ENCODE measurements at regions not wholly inside any gene's neighbourhood (a gene's known extent, or its start where the extent isn't known, plus 50 kb on each side); places are given as distances from the start of the nearest gene placed in this dataset.

DNA sequence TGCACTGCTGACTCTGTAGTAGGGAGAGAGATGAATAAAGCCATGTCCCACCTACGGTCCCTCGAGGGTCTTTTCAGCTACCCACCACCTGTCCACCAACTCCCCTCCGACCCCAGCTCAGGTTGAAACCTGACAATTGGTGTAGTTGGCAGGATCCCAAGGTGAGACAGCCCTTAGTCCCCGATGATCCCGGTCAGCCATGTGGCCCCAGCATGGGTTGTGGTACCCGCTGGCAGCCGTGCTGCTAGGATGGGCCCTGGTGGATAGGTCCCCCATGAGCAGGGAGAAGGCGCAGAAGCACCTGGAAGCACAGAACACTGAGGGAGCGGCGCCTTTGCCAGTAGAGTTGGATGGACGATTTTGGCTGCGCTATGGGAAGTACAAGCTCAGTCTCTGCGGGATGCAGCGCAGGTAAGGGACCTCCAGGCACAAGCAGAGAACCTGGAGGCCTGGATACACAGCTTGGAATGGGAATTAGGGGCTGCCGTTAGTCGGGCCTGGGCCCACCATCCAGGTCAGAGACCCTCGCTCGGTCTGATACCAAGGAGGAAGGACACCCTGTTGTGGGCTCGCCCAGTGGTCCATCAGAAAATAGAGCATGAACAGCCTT lies 694.6 kb upstream of the AGA start:
- TF ChIP-seq, protein P1, sequence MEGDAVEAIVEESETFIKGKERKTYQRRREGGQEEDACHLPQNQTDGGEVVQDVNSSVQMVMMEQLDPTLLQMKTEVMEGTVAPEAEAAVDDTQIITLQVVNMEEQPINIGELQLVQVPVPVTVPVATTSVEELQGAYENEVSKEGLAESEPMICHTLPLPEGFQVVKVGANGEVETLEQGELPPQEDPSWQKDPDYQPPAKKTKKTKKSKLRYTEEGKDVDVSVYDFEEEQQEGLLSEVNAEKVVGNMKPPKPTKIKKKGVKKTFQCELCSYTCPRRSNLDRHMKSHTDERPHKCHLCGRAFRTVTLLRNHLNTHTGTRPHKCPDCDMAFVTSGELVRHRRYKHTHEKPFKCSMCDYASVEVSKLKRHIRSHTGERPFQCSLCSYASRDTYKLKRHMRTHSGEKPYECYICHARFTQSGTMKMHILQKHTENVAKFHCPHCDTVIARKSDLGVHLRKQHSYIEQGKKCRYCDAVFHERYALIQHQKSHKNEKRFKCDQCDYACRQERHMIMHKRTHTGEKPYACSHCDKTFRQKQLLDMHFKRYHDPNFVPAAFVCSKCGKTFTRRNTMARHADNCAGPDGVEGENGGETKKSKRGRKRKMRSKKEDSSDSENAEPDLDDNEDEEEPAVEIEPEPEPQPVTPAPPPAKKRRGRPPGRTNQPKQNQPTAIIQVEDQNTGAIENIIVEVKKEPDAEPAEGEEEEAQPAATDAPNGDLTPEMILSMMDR (IDR thresholded peaks at IDR 0.05; ENCODE audit: low read length): no peak
- no peak for TF ChIP-seq EZH2 (optimal IDR thresholded peaks at IDR 0.05; ENCODE audit: low read depth, low read length)

Data from MM.1S (cell line).